Mesenchymal stem cell (in vitro differentiated cells and primary cell): ENCODE measurements at regions not wholly inside any gene's neighbourhood (a gene's known extent, or its start where the extent isn't known, plus 50 kb on each side); places are given as distances from the start of the nearest gene placed in this dataset.

Experiments
- DNase-seq: peaks from one replicate; pipeline ENCODE4 v3.0.0-alpha.2; 2013
- H2AFZ ChIP-seq: one replicate; pipeline ENCODE4 v1.6.1; 2013; ENCODE audit warnings: low read depth, mild to moderate bottlenecking, control low read depth, inconsistent platforms, low read length, moderate library complexity
- H2AK5ac ChIP-seq: 2 replicates; pipeline ENCODE4 v1.6.1; 2013; ENCODE audit warnings: low read length, moderate library complexity, mild to moderate bottlenecking, inconsistent platforms; ENCODE audit not compliant: severe bottlenecking
- H2BK120ac ChIP-seq: one replicate; pipeline ENCODE4 v1.6.1; 2013; ENCODE audit warnings: low read depth, mild to moderate bottlenecking, inconsistent platforms, low read length, moderate library complexity
- H2BK12ac ChIP-seq, 2 experiments: one replicate each; pipeline ENCODE4 v1.6.1; 2013; ENCODE audit warnings: inconsistent platforms in 2 of 2, low read length in 2 of 2, mild to moderate bottlenecking in 2 of 2, moderate library complexity in 2 of 2, control low read depth in 1 of 2
- H2BK15ac ChIP-seq: one replicate; pipeline ENCODE4 v1.6.1; 2013; ENCODE audit warnings: mild to moderate bottlenecking, low read depth, inconsistent platforms; ENCODE audit not compliant: poor library complexity, severe bottlenecking
- H2BK5ac ChIP-seq: 2 replicates; pipeline ENCODE4 v1.6.1; 2013; ENCODE audit warnings: low read depth, mild to moderate bottlenecking, low read length, control low read depth, inconsistent platforms; ENCODE audit not compliant: poor library complexity, severe bottlenecking
- H3K14ac ChIP-seq, 2 experiments: one replicate each; pipeline ENCODE4 v1.6.1; 2013; ENCODE audit warnings: inconsistent platforms in 2 of 2, low read length in 2 of 2, control low read depth in 1 of 2, mild to moderate bottlenecking in 1 of 2, moderate library complexity in 1 of 2
- H3K18ac ChIP-seq, 2 experiments: one replicate each; pipeline ENCODE4 v1.6.1; 2013; ENCODE audit warnings: inconsistent platforms in 2 of 2, low read length in 2 of 2, control low read depth in 1 of 2, low read depth in 1 of 2, mild to moderate bottlenecking in 1 of 2
- H3K23ac ChIP-seq, 2 experiments: one replicate each; pipeline ENCODE4 v1.6.1; 2013; ENCODE audit warnings: inconsistent platforms in 2 of 2, low read length in 2 of 2, mild to moderate bottlenecking in 2 of 2, moderate library complexity in 2 of 2, control low read depth in 1 of 2
- H3K27ac ChIP-seq: 2 replicates; pipeline ENCODE4 v1.5.1; 2013; ENCODE audit warnings: mild to moderate bottlenecking, moderate library complexity, low read length, control low read depth, inconsistent platforms; ENCODE audit not compliant: poor library complexity, severe bottlenecking
- H3K27me3 ChIP-seq, 2 experiments: 2 replicates each; pipeline versions ENCODE4 v1.6.1 to v1.7.0; 2013; ENCODE audit warnings: low read length in 2 of 2, mild to moderate bottlenecking in 2 of 2, moderate library complexity in 2 of 2, control low read depth in 1 of 2, inconsistent platforms in 1 of 2; ENCODE audit not compliant: control insufficient read depth in 1 of 2, insufficient read depth in 1 of 2
- H3K36me3 ChIP-seq, 2 experiments: 2 replicates each; pipeline versions ENCODE4 v1.6.1 to v1.7.0; 2013; ENCODE audit warnings: low read length in 2 of 2, control low read depth in 1 of 2, inconsistent platforms in 1 of 2, low read depth in 1 of 2, mild to moderate bottlenecking in 1 of 2; ENCODE audit not compliant: insufficient read depth in 2 of 2, control insufficient read depth in 1 of 2
- H3K4ac ChIP-seq, 2 experiments: one replicate each; pipeline ENCODE4 v1.6.1; 2013; ENCODE audit warnings: inconsistent platforms in 2 of 2, low read length in 2 of 2, mild to moderate bottlenecking in 2 of 2, moderate library complexity in 2 of 2, control low read depth in 1 of 2, low read depth in 1 of 2
- H3K4me1 ChIP-seq: 2 replicates; pipeline ENCODE4 v1.6.1; 2013; ENCODE audit warnings: low read depth, low read length, control low read depth; ENCODE audit not compliant: control insufficient read depth, insufficient read depth
- H3K4me2 ChIP-seq: 2 replicates; pipeline ENCODE4 v1.6.1; 2013; ENCODE audit warnings: low read length, mild to moderate bottlenecking, inconsistent platforms; ENCODE audit not compliant: poor library complexity, severe bottlenecking
- H3K4me3 ChIP-seq, 2 experiments: 2 replicates each; pipeline versions ENCODE4 v1.5.1 to v1.7.0; 2013; ENCODE audit warnings: low read length in 2 of 2, mild to moderate bottlenecking in 2 of 2, control low read depth in 1 of 2, low read depth in 1 of 2; ENCODE audit not compliant: insufficient read depth in 1 of 2
- H3K79me1 ChIP-seq: replicated peaks from 2 replicates; pipeline ENCODE4 v1.6.1; 2013; ENCODE audit warnings: mild to moderate bottlenecking, control low read depth, low read length, inconsistent platforms; ENCODE audit not compliant: poor library complexity, severe bottlenecking
- H3K9ac ChIP-seq: 2 replicates; pipeline ENCODE4 v1.7.0; 2013; ENCODE audit warnings: mild to moderate bottlenecking, low read length, moderate library complexity
- H3K9me3 ChIP-seq: 2 replicates; pipeline ENCODE4 v1.7.0; 2013; ENCODE audit warnings: mild to moderate bottlenecking, low read length; ENCODE audit not compliant: control insufficient read depth
- H4K8ac ChIP-seq: one replicate; pipeline ENCODE4 v1.6.1; 2013; ENCODE audit warnings: inconsistent platforms, mild to moderate bottlenecking, low read length, moderate library complexity
- H4K91ac ChIP-seq: one replicate; pipeline ENCODE4 v1.6.1; 2013; ENCODE audit warnings: mild to moderate bottlenecking, low read length, inconsistent platforms
- WGBS: methylation state at CpG from one replicate; pipeline ENCODE4 v1.1.7; 2013; ENCODE audit warnings: mixed read lengths; 5-methylcytosine and 5-hydroxymethylcytosine counted together

DNA sequence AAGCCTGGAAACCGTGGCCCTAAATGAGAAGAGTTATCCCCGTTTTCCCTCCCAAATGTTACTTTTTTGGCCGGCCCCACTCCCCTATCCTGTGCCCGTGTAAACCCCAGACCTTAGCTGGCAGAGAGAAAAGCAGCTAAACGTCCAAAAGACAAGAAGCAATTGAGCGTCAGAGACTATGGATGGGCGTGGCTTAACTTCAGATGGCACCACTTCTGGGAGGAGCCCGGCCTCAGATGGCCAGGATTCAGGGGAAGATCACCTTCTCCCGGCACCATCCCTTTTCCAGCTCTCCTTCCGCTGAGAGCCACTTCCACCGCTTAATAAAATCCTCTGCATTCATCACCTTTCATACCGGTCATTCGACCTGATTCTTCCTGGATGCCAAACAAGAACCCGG lies 350.1 kb upstream of the PCDH7 start:
- Histone ChIP-seq H3K9ac (no peak overlapping the region), H2BK5ac (no peak overlapping the region), H3K18ac (no peak overlapping the region), H4K91ac (no peak overlapping the region), H2BK15ac (no peak overlapping the region), H3K4me1 (no peaks in the 10 kb centered on the region), H3K36me3 (no peaks in the 10 kb centered on the region), H3K14ac (no peak overlapping the region), H3K9me3 (no peaks in the 10 kb centered on the region), H3K4me2 (no peak overlapping the region), H2BK120ac (no peak overlapping the region), H3K4me3 (no peak overlapping the region), H4K8ac (no peak overlapping the region), H3K27ac (no peak overlapping the region), H2BK12ac (no peak overlapping the region), H3K27me3 (no peaks in the 10 kb centered on the region), H2AK5ac (no peak overlapping the region), H3K79me1 (no peaks in the 10 kb centered on the region), H3K23ac (no peak overlapping the region), H2AFZ (no peak overlapping the region), H3K4ac (no peak overlapping the region)
- DNase-seq = no peak
- WGBS = 78% methylated on average over 14 of the region's 14 CpGs

DNA sequence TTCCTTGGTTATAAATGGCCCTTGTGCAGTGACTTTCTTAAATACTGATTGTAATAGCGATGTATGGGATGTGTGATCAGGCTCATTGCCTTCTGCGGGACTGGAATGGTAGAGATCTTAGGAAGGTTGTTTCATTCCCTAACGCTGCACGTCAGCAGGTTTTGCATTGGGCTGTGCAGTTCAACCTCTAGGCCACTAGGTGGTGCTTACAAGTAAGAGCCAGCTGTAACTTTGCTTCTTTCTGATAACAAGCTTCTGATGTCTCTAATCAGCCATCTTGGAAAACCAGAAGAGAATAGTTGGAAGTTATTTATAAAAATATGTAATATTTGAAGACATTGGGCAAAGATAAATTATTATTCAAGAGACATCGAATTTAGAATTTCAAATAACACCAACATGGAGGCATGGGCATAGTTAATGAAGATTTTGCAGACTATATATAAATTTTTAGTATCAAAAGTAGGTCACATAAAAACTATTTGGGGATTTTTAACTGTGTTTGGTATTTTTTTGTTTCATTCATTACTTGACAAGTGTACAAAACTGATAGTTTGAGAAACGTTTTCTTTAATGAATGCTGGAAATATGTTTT lies 339.7 kb upstream of the PCDH7 start:
- WGBS = 29% methylated on average over 4 of the region's 6 CpGs
- Histone ChIP-seq H3K79me1 (no peaks in the 10 kb centered on the region), H3K4me3 (no peak overlapping the region)

DNA sequence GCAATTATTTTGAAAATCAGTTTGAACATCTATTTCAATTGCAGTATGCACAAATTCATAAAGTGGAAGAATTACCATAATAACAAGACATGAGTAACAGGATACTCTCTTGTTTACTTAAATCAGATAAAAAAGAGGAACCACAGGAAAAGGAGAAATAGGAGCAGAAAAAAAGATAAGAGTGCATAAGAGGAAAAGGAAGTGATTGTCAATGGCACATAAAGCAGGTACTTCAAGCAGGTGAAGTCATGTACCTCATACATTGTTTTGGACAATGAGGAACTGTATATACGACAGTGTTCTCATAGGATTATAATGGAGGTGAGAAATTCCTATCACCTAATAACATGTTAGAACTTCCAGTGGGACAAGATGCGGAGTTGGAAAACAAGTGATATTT lies 334.5 kb upstream of the PCDH7 start:
- no peak for DNase-seq
- Histone ChIP-seq H3K14ac (no peak overlapping the region), H3K4me2 (no peak overlapping the region), H3K4me1 (no peaks in the 10 kb centered on the region), H2AK5ac (no peak overlapping the region), H2BK12ac (no peak overlapping the region), H3K18ac (no peak overlapping the region), H2BK5ac (no peak overlapping the region), H3K27me3 (no peaks in the 10 kb centered on the region), H3K27ac (no peak overlapping the region), H4K91ac (no peak overlapping the region), H3K4me3 (no peak overlapping the region), H4K8ac (no peak overlapping the region), H2AFZ (no peak overlapping the region), H3K4ac (no peak overlapping the region), H3K9me3 (no peaks in the 10 kb centered on the region), H2BK15ac (no peak overlapping the region), H3K79me1 (no peaks in the 10 kb centered on the region), H3K9ac (no peak overlapping the region), H3K36me3 (no peaks in the 10 kb centered on the region), H2BK120ac (no peak overlapping the region), H3K23ac (no peak overlapping the region)
- no CpG with 5 or more reads among the region's 2 CpGs for WGBS

More for the DNA sequence above, 339.7 kb upstream of the PCDH7 start:
- H3K23ac ChIP-seq = no peak overlapping the region
- peak; percentile 78 for DNase-seq
- H2AFZ ChIP-seq = peak overlapping the region; percentile 53
- H3K9me3 ChIP-seq = no peaks in the 10 kb centered on the region
- H2BK120ac ChIP-seq = no peak overlapping the region
- no peak overlapping the region for H4K8ac ChIP-seq
- H3K27me3 ChIP-seq = no peaks in the 10 kb centered on the region
- H2BK5ac ChIP-seq = no peak overlapping the region
- H3K36me3 ChIP-seq = no peaks in the 10 kb centered on the region
- H3K4me2 ChIP-seq = peak overlapping the region; percentile 14
- H3K14ac ChIP-seq = no peak overlapping the region
- H3K18ac ChIP-seq = peak overlapping the region in 1 of 2 experiments; percentile 12
- H3K4me1 ChIP-seq = no peaks in the 10 kb centered on the region
- no peak overlapping the region for H2BK15ac ChIP-seq
- no peak overlapping the region for H2AK5ac ChIP-seq
- no peak overlapping the region for H3K9ac ChIP-seq
- peak overlapping the region in 1 of 2 experiments; percentile 51 for H3K4ac ChIP-seq
- no peak overlapping the region for H3K27ac ChIP-seq
- H4K91ac ChIP-seq = no peak overlapping the region
- no peak overlapping the region for H2BK12ac ChIP-seq

DNA sequence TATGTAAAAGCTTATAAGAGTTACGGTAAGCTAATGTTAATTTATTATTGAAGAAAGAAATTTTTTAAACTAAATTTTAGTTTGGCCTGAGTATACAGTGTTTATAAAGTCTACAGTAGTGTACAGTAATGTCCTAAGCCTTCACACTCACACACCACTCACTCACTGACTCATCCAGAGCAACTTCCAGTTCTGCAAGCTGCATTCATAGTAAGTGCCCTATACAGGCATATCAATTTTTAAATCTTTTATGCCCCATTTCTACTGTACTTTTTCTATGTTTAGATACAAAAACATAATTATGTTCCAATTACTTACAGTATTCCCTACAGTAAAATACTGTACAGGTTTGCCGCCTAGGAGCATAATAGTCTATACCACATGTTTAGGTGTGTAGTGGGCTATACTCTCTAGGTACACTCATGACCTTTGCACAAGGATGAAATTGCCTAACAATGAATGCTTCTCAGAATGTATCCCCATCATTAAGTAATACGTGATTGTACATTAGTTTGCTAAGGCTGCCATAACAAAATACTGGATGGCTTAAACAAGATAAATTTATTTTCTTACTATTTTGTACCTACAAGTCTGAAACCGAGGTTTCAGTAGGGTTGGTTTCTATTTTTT lies 333.8 kb upstream of the PCDH7 start:
- H2BK15ac ChIP-seq = no peak overlapping the region
- no peak overlapping the region for H3K4me2 ChIP-seq
- no peak overlapping the region for H3K18ac ChIP-seq
- no peaks in the 10 kb centered on the region for H3K36me3 ChIP-seq
- H3K23ac ChIP-seq = no peak overlapping the region
- no peak overlapping the region for H4K91ac ChIP-seq
- H2AFZ ChIP-seq = no peak overlapping the region
- H3K9me3 ChIP-seq = no peaks in the 10 kb centered on the region
- H3K27me3 ChIP-seq = no peaks in the 10 kb centered on the region
- no peak overlapping the region for H3K4me3 ChIP-seq
- no peak overlapping the region for H3K27ac ChIP-seq
- H3K9ac ChIP-seq = no peak overlapping the region
- no peak overlapping the region for H3K4ac ChIP-seq
- WGBS = 100% methylated on average over 1 of the region's 4 CpGs
- H2BK12ac ChIP-seq = no peak overlapping the region
- H3K79me1 ChIP-seq = no peaks in the 10 kb centered on the region
- no peaks in the 10 kb centered on the region for H3K4me1 ChIP-seq
- H2BK120ac ChIP-seq = no peak overlapping the region
- DNase-seq = peak; percentile 54
- no peak overlapping the region for H2BK5ac ChIP-seq
- H4K8ac ChIP-seq = no peak overlapping the region
- H3K14ac ChIP-seq = no peak overlapping the region
- H2AK5ac ChIP-seq = no peak overlapping the region
